GM18507 (cell line): ENCODE measurements at regions not wholly inside any gene's neighbourhood (a gene's known extent, or its start where the extent isn't known, plus 50 kb on each side); places are given as distances from the start of the nearest gene placed in this dataset.
"Not testable (repeated sequence)": the region's sequence is repeated elsewhere in the genome, so short reads cannot be mapped to it uniquely, and the experiment has no call there.

Experiments
- DNase-seq: peaks from one replicate; pipeline ENCODE4 v3.0.0; 2011; ENCODE audit warnings: low read depth; ENCODE audit not compliant: insufficient read length; ENCODE audit errors: extremely low spot score
- FAIRE-seq: peaks from 2 replicates; lab custom pipeline; 2011; peaks lifted over from hg19 to GRCh38; lab: Jason Lieb, UNC

DNA sequence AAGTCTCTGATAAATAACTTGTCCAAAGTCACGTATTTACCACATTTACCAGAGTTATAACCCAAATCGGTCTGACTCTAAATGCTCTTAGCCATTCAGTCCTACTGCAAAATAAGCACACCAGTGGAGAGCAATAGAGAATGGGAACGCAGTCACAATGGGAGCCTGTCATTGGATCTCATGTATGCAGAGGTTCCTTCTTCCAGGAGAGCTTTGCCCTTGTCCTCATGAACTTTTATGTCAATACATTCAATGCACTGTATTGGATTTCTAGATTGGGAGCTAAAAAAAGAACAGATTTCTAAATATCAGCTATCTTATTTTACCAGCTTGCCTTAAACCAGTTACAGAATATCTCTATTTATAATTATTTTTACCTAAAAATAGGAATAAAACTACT lies 149.1 kb upstream of the CXXC4 start:
- FAIRE-seq: no peak
- no peak for DNase-seq

DNA sequence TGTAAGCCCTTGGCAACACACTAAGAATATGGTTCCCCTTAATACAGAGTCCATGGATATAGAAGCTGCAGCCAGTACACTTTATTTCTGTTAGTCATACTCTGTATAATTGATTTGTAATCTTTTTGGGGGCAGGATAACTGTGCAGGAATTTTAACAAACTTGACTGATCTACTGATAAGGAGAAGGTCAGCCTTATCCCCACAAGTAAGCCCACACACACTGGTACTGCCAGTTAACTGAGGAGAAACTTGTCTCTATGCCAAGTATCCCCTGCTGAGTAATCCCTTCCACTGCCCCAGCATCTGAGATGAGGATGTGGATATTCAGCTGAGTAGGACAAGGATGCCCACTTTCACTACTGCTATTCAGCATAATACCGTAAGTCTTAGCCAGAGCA lies 154.9 kb upstream of the CXXC4 start:
- FAIRE-seq: no peak

DNA sequence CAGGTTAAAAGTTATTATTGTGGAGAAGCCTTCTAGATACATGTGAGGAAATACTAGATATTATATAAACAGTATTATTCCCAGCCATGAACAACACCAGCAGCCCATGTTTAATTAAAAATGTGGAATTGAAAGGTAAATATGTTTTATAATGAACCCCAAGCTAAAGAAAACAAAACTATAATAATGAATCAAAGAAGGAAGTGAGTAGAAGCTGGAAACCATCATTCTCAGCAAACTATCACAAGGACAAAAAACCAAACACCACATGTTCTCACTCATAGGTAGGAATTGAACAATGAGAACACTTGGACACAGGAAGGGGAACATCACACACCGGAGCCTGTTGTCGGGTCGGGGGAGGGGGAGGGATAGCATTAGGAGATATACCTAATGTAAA lies 167.6 kb upstream of the CXXC4 start:
- not testable (repeated sequence) for FAIRE-seq, DNase-seq

More for the DNA sequence above, 154.9 kb upstream of the CXXC4 start:
- DNase-seq: no peak

DNA sequence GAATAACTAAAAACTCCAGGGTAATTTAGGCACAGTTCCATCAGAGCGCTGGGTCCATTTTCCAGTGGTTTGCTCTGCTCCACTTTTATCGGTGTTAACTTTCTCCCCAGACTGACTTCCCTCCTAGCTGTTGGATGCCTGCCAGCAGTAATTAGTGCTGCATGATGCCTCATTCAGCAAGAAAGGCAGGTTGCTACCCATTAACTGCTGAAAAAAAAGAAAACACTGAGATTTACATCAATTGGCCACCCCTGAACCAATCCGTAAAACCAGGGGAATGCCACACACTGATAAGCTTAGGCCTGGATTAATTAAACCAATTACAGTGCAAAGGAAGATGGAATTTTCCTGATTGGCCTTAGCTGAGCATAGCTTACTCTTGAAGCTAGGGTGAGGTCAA lies 182.4 kb upstream of the CXXC4 start:
- DNase-seq (no peak), FAIRE-seq (no peak)

DNA sequence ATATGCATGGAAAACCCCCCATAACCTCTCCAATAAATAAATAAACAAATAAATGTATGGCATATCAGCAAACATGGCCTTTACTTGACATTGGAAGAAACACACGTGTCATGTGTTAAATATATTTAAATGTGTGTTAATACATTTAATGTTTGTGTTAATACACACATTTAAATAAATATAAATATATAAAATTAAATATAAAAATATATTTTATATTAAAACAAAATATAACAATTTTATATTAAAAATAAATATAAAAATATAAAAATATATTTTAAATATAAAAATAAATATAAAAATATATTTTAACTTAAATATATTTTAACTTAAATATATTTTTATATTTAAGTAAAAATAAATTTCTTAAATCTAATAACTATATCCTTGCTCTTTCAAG lies 187.6 kb upstream of the CXXC4 start:
- FAIRE-seq (no peak), DNase-seq (no peak)

DNA sequence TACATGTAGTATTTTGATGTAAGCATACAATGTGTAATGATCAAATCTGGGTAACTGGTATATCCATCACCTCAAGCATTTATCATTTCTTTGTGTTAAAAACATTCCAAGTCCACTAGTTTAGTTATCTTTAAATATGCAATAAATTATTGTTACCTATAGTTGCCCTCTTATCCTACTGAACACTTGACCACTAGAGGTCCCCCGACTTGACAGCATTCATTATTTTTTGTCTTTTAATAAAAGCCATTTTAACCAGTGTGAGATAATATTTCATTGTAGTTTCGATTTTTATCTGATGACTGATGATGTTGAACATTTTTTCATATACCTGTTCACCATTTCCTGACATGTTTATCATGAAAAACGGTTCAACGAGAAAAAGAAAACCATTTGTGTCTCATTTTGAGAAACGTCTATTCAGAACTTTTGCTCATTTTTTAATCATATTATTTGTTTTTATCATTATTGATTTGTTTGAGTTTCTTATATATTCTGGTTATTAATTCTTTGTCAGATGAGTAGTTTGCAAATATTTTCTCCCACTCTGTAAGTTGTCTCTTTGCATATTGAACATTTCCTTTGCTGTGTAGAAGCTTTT lies 199.0 kb upstream of the CXXC4 start:
- FAIRE-seq (no peak), DNase-seq (no peak)

DNA sequence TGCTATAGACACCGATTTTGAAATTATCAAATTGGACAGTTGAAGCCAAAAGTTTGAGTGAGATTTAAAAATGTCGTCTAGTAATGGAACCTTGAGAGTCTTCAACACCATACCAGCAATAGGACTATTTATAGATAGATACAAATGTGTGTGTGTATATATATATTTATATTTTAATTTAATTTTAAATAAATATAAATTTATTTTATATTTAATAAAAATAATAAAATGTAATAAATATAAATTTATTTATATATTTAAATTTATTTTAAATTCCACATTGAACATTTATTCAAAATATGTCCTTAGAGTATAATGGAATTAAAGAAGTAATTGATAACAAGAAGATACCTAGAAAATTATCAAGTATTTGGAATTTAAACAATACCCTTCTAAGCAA lies 221.9 kb upstream of the CXXC4 start:
- DNase-seq: no peak
- FAIRE-seq: no peak

DNA sequence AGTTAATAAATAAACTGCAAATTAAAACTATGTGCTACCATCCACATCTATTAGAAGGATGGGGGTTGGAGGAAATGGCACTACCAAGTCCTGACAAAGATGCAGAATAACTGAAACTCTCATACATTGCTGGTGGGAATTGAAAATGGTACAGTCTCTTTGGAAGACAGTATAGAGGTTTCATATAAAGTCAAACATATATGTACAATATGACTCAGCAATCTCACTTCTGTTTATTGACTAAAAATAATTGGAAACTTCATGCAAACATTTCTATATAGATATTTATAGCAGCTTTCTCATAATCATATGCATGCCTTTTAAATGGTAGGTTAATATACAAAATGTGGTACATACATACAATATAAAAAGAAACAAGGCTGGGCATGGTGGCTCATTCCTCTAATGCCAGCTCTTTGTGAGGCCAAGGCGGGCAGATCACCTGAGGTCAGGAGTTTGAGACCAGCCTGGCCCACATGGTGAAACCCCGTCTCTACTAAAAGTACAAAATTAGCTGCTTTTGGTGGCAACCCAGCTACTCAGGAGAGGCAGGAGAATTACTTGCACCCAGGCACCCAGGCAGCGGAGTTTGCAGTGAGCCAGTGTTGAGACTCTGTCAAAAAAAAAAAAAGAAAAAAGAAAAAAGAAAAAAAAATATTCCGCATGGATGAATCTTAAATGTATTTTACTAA lies 225.0 kb upstream of the CXXC4 start:
- DNase-seq: no peak
- FAIRE-seq: peak; percentile 80

DNA sequence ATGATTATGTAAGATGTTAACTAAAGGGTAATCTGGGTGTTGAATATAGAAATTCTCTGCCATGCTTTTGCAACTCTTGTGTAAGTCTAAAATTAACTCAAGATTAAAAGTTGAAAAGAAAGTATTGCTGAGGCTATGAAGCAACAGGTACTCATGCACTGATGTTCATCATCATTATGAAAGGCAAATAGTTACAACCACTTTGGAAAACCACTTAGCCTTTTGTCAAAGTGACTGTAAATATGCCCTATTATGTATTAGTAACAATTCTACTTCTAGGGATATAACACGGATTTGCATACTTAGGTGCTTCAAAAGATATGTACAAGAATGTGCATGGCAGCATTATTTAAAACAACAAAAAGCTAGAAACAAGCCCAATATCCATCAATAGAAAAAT lies 227.8 kb upstream of the CXXC4 start:
- FAIRE-seq (no peak), DNase-seq (no peak)

DNA sequence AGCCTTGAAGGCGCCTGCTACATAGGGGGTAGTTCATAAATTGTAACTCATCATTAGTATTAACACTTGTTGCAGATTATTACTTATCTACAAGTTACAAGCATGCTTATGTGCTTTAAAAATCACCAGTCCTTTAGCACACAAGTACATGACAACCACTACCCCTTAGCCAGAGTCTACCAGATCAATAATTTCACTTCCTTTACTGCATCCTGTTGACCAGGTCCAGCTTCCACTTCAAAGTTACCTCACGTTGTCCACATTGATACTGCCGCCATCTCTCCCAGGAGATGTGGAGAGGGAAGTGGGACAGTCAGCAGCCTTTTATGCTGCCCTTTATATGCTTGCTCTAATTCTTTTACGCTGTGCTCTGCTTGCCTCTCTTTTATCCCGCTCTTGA lies 231.3 kb upstream of the CXXC4 start:
- FAIRE-seq (peak; percentile 15), DNase-seq (no peak)

DNA sequence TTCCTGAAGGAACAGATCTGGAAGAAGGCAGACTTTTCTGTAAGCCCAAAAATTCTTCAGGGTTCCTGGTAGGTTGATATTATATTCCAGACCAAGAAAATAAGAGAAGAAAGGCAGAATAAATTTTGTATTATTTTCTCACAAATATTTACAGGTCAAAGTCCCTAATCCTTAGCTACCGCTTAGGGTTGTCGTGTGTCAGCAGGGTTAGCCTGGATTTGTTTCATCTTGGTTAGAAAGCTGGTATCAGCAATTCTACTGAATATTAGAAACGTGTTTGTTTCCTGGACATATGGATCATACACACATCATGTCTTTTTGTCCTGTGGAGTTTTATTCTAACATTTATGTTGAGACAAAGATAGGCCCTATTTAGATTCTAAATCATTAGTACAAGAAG lies 232.9 kb upstream of the CXXC4 start:
- DNase-seq (no peak), FAIRE-seq (no peak)

DNA sequence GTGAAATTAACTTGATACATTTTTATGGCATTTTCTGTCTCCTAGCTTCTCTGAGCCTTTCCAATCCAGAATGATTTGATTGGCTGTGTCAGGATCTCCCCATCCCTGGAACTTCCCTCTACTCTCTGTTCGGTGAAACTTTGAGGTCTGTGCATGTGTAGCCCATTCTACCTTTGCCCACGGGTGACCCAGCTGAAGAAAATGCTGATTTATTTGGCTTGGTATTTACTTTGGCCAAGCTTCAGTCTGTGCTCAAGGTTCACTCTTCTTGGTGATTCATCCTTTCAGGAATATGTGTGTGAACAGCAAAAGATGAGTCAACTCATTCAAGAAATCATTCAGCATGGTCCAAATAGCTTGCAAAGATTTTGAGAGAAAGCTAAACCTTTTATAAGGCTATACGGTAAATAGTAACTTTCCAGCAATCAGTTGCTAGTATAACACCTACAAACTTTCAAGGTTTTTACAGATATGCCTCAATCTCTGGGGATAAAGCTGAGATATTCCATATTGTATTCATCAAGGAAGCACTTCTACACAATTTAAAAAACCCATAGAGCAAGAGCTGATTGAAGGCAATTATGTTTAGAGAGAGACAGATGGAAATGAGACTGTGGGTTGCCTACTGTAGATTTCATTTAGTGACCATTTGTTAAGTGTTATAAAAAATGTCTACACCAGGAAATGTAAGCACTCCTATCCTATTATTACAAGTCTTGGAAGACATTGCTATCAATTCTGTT lies 233.9 kb upstream of the CXXC4 start:
- FAIRE-seq: no peak
- no peak for DNase-seq

DNA sequence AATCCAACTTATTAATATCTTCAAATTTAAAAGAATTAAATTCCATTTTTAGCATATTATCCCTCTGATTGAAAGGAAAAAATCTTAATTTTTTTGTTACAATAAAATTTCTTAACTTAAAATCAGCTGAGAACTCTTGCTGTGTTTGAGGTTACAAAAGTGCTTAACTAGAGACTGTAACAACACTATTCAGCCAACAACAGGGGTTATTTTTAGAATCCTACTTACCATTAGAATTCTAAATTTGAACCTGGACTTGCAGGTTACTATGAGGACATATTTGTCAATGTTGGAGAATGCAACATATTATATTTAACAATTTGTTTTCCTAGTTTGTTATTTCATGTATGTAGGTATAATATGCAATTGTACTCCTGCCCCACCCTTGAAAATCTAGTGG lies 238.1 kb upstream of the CXXC4 start:
- FAIRE-seq: no peak
- DNase-seq: no peak

DNA sequence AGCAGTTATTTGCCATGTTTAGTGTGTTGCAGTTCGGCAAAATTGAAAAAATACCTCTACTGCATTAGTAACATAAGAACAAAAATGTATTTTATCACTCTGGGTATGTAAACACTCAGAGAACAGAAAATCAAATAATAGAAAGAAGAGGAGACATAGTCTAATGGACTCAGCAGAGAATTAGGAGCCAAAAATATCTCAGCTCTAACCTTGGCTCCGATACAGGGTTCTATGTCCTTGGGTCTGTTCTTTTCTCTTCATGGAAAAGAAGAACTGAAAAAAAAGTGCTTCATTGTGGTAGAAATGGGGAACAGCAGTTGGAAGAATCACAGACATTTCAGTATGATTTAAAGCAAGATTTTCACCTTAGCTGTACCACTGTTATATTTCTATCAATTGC lies 240.5 kb upstream of the CXXC4 start:
- FAIRE-seq: no peak
- no peak for DNase-seq

DNA sequence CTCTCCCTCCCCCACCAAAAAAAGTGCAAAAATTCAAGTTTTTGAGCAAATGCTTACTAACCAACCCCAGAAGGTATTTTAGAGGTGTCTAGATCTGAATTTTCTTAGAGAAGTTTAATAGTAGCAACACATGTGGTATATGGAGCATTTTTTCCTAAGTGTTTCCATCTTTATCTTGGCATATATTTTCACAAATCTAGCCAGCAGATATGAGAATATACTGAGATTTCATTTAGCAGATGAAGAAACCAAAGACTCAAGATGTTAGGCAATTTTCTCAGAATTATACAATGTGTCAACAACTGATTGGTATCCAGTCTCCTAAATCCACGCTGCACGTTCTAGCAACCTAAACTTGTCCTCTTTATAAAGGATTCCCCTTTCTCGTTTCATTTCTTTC lies 245.5 kb upstream of the CXXC4 start:
- DNase-seq (no peak), FAIRE-seq (no peak)

DNA sequence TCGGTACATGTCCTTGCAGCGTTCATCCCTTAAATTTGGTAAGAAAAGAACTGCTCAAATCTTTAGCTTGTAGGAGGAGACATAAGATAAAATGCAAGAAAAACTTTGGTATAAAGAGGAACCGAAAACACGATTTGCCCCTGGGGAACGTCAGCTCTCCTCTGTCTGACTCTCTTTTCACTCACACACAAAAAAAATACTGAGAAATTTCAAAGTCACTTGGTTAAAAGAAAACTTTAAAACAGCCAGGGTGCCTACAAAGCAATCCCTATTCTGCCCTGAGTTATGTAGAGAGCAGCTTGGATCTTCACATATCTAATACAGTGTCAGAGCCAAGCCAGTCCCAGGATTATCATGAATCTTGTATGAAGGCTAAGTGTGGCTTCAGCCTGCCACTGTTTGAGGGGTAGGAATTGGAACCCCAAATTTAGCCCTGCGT lies 248.5 kb upstream of the CXXC4 start:
- FAIRE-seq: peak; percentile 94
- peak; percentile 9 for DNase-seq

DNA sequence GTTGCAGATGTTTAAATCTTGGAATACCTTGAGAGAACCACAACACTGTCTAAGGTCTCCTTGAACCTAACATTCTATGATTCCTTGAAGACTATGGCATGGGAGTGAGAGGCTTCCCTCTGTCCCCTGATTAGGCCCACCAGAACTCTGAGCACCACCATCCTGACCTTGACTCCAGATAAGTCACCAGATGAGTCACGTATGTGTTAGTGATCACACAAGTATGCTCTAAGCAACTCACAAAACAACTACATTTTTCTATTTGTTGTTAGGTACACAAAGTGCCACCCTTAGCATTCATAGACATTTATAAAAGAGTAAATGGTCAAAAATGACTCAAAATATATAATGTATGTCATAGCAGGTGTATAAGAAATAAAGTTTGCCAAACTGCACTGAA lies 252.9 kb upstream of the CXXC4 start:
- DNase-seq (no peak), FAIRE-seq (no peak)

DNA sequence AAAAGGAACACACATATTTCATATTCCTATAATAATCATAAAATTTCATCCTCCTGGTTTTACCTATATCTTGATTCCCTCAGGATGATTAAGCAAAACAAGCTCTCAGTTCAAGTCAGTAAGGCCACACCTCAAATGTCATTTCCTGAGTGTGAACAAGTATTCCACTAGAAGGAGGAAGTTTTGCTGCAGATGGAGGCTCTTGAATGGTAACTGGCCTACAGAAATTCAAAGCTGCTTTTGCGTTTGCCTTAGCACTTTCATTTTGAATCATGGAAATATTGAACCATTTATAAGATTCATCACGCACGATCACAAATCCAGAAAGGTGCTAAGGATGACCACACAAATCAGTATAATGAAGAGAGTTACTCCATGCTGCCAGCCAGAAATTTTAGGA lies 254.4 kb upstream of the CXXC4 start:
- FAIRE-seq (peak; percentile 62), DNase-seq (no peak)

DNA sequence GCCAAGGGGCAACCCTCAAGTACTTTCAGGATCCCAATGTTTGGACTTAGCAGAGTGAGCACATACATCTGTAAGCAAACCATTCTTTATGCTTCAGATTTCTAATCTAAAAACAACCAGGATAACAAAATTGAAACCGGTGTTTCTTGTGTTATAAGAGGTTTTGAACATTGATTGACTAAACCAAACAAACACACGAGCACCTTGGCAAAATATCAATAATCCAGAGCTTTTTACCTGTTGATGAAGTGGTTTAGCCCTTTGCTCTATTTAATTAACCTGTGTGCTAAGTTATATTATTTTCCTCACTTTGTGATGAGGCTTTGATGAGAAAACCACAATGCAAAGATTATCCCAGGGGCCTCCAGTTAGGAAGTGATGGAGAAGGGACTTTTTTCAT lies 255.3 kb upstream of the CXXC4 start:
- FAIRE-seq (peak; percentile 5), DNase-seq (no peak)

DNA sequence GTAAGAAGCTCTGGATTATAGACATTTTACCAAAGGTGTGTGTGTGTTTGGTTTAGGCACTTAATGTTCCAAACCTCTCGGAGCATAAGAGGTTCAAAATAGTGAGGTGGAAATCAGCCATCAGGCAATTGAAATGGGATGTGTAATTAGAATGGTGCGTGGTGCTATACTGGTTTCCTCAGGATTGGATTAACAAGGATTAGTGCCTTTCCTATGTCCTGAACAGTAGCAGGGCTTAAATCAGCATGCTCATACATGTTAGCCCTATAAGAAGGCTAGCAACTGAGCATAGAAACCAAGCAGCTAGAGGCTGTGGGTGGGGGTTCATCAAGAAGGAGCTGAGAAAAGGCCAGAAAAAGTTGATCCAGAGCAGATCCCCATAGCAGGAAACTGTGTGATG lies 256.8 kb upstream of the CXXC4 start:
- FAIRE-seq: no peak
- no peak for DNase-seq

DNA sequence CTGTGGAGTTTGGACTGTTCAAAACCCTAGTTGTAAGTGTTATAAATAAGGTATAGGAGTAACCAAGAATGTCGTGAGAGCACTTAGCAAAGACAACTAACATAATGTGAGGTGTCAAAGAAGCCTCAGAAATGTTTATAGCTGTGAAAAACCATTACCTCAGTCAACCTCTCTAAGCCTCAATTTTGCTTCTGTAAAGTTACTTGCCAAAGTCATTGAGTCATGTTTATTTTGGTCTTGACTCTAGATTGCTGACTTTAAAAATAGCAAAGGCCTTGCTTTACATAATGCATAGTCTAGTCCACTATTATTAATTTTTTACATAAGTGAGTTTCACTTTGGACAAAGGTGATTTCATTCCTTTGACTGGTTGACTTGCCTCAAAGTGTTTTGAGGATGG lies 257.6 kb upstream of the CXXC4 start:
- DNase-seq: no peak
- no peak for FAIRE-seq
